ENCODE measurements at regions not wholly inside any gene's neighbourhood (a gene's known extent, or its start where the extent isn't known, plus 50 kb on each side); places are given as distances from the start of the nearest gene placed in this dataset.
"Not testable (repeated sequence)": the region's sequence is repeated elsewhere in the genome, so short reads cannot be mapped to it uniquely, and the experiment has no call there.

GRCh38 chr21:6363591-6363990, 4157.8 kb upstream of the TPTE start:
- not testable (repeated sequence) for DNase-seq (ENCODE audit: low read depth in 1 of 2, low spot score in 1 of 2); H3K27ac ChIP-seq; ATAC-seq; FAIRE-seq; H3K4me1 ChIP-seq; H3K9me3 ChIP-seq; H3K4me2 ChIP-seq; H3K4me3 ChIP-seq
- WGBS (ENCODE audit: missing lambda C conversion rate) = no CpG with 5 or more reads among the region's 1 CpG
- ChIA-PET CTCF (interaction anchor here (3.2 kb wide), 1 partner anchor 10 kb away, joined by 46 read pairs; no protein-coding TSS in a partner anchor), POLR2A (interaction anchor here (1.2 kb wide), 1 partner anchor 9 kb away, joined by 6 read pairs; no protein-coding TSS in a partner anchor)

- Histone ChIP-seq H3K27ac (peak overlapping the region; percentile 67 to 72), H3K4me3 (peak overlapping the region; percentile 52; the same call in 2 of the 3 replicates), H3K4me2 (peak overlapping the region; percentile 80; the same call in 2 of the 3 replicates)
- peak in 1 of 2 experiments; percentile 18 for DNase-seq (ENCODE audit: low read depth in 1 of 2, low spot score in 1 of 2)
- 7% methylated on average over 3 of the region's 7 CpGs for WGBS (ENCODE audit: missing lambda C conversion rate)
- CTCF ChIA-PET = interaction anchor here (1.2 kb wide), 1 partner anchor 9 kb away, joined by 3 read pairs; no protein-coding TSS in a partner anchor
- ATAC-seq, FAIRE-seq, H3K4me1 ChIP-seq, H3K9me3 ChIP-seq: not testable (repeated sequence)
- POLR2A ChIA-PET = interaction anchor here (1.4 kb wide), 1 partner anchor 9 kb away, joined by 4 read pairs; no protein-coding TSS in a partner anchor
These were observed 4152.6 kb upstream of the TPTE start for GRCh38 chr21:6368824-6369223.

GRCh38 chr21:6373253-6373652, 4148.1 kb upstream of the TPTE start:
- FAIRE-seq; POLR2A ChIA-PET; H3K27ac ChIP-seq; DNase-seq (ENCODE audit: low read depth in 1 of 2, low spot score in 1 of 2); H3K9me3 ChIP-seq; H3K4me1 ChIP-seq; ATAC-seq; H3K4me3 ChIP-seq: not testable (repeated sequence)
- H3K4me2 ChIP-seq = peak overlapping the region; percentile 62
- CTCF ChIA-PET = interaction anchor here (1.6 to 4.0 kb wide), 3 partner anchors 8 to 13 kb away, joined by 5 to 46 read pairs (median 8); no protein-coding TSS in a partner anchor
- no CpG with 5 or more reads among the region's 3 CpGs for WGBS (ENCODE audit: missing lambda C conversion rate)

DNA sequence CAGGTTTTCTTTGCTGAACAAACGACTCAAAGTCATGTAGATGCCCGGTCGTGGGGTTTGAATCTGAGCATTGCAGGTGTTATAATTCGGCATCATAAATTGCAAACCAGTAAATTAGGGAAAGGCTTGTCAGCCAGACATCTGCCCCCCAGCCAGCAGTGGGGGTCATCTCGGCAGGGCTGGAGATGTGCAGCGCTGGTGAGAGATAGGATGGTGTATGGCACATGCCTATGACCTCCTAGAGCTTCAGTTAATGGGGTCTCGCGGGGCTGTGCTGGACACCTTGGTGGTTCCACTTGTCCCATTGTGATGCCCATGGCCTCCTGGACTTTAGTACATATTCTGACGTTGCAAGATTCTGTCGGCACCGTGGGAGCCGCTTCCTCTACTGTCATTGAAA, 4147.2 kb upstream of the TPTE start:
- POLR2A ChIA-PET, H3K27ac ChIP-seq, FAIRE-seq, H3K4me3 ChIP-seq, ATAC-seq, H3K9me3 ChIP-seq, H3K4me1 ChIP-seq: not testable (repeated sequence)
- DNase-seq (ENCODE audit: low read depth in 1 of 2, low spot score in 1 of 2) = peak in 1 of 2 experiments; percentile 1
- CTCF ChIA-PET = interaction anchor here (1.6 to 4.0 kb wide), 2 partner anchors 9 to 11 kb away, joined by 5 to 46 read pairs; no protein-coding TSS in a partner anchor
- H3K4me2 ChIP-seq = peak overlapping the region; percentile 58; the same call in 2 of the 3 replicates
- WGBS (ENCODE audit: missing lambda C conversion rate) = 20% methylated on average over 12 of the region's 12 CpGs

- ATAC-seq; H3K27ac ChIP-seq; FAIRE-seq; H3K4me3 ChIP-seq; POLR2A ChIA-PET; H3K9me3 ChIP-seq; DNase-seq (ENCODE audit: low read depth in 1 of 2, low spot score in 1 of 2); H3K4me2 ChIP-seq; H3K4me1 ChIP-seq: not testable (repeated sequence)
- WGBS (ENCODE audit: missing lambda C conversion rate) = 54% methylated on average over 4 of the region's 4 CpGs
- CTCF ChIA-PET = interaction anchor here (4.0 kb wide), 1 partner anchor 12 kb away, joined by 46 read pairs; no protein-coding TSS in a partner anchor
These were observed 4146.5 kb upstream of the TPTE start for GRCh38 chr21:6374926-6375325.

GRCh38 chr21:6375776-6376175, 4145.6 kb upstream of the TPTE start:
- H3K4me2 ChIP-seq; POLR2A ChIA-PET; H3K27ac ChIP-seq; ATAC-seq; H3K9me3 ChIP-seq; H3K4me3 ChIP-seq; H3K4me1 ChIP-seq; FAIRE-seq; DNase-seq (ENCODE audit: low read depth in 1 of 2, low spot score in 1 of 2): not testable (repeated sequence)
- CTCF ChIA-PET = interaction anchor here (4.0 kb wide), 1 partner anchor 13 kb away, joined by 46 read pairs; no protein-coding TSS in a partner anchor
- WGBS (ENCODE audit: missing lambda C conversion rate) = 34% methylated on average over 5 of the region's 5 CpGs

- H3K27ac ChIP-seq; H3K9me3 ChIP-seq; CTCF ChIA-PET; H3K4me1 ChIP-seq; H3K4me2 ChIP-seq; POLR2A ChIA-PET; DNase-seq (ENCODE audit: low read depth in 1 of 2, low spot score in 1 of 2); H3K4me3 ChIP-seq; FAIRE-seq; ATAC-seq: not testable (repeated sequence)
- whole genome bisulfite sequencing (ENCODE audit: missing lambda C conversion rate) = 42% methylated on average over 9 of the region's 9 CpGs
These were observed 4144.9 kb upstream of the TPTE start for GRCh38 chr21:6376321-6377070.

Small RNAs in the stretch of these regions (small RNA-seq; reads per million reads assigned to genes)
- 0 reads per million in 6 experiments for gene RF00019
